Liver (tissue), 8 donors: ENCODE measurements at regions not wholly inside any gene's neighbourhood (a gene's known extent, or its start where the extent isn't known, plus 50 kb on each side); places are given as distances from the start of the nearest gene placed in this dataset.

ENCODE experiments used
- DNase-seq: peaks from one replicate; pipeline ENCODE4 v3.0.0-alpha.2; 2017; ENCODE audit warnings: low spot score
- H3K27ac ChIP-seq, 2 donors: one replicate each; pipeline ENCODE4 v1.7.0; 2013; ENCODE audit warnings: inconsistent platforms in 2 of 2, low read length in 2 of 2, control low read depth in 1 of 2, low read depth in 1 of 2, mild to moderate bottlenecking in 1 of 2
- H3K27me3 ChIP-seq, 4 donors: one replicate each; pipeline versions ENCODE4 v1.6.1 to v1.7.0; 2013; ENCODE audit warnings: low read length in 3 of 4, inconsistent platforms in 1 of 4, mild to moderate bottlenecking in 1 of 4, moderate library complexity in 1 of 4; ENCODE audit not compliant: control insufficient read depth in 4 of 4, insufficient read depth in 4 of 4
- H3K36me3 ChIP-seq, 4 donors: one replicate each; pipeline versions ENCODE4 v1.6.1 to v1.7.0; 2013; ENCODE audit warnings: low read length in 3 of 4, mild to moderate bottlenecking in 3 of 4, low read depth in 1 of 4, moderate library complexity in 1 of 4; ENCODE audit not compliant: control insufficient read depth in 4 of 4, insufficient read depth in 3 of 4
- H3K4me1 ChIP-seq, 4 donors: one replicate each; pipeline versions ENCODE4 v1.6.1 to v1.7.0; 2013; ENCODE audit warnings: low read length in 3 of 4, mild to moderate bottlenecking in 3 of 4, moderate library complexity in 1 of 4; ENCODE audit not compliant: control insufficient read depth in 4 of 4, insufficient read depth in 4 of 4
- H3K4me3 ChIP-seq, 3 donors: one replicate each; pipeline versions ENCODE4 v1.6.1 to v1.7.0; 2013; ENCODE audit warnings: low read length in 3 of 3, control low read depth in 1 of 3, low read depth in 1 of 3, mild to moderate bottlenecking in 1 of 3
- H3K9ac ChIP-seq, 2 donors: one replicate each; pipeline ENCODE4 v1.7.0; 2013; ENCODE audit warnings: low read length in 2 of 2, mild to moderate bottlenecking in 2 of 2, moderate library complexity in 2 of 2, control low read depth in 1 of 2, low read depth in 1 of 2
- H3K9me3 ChIP-seq, 4 donors: one replicate each; pipeline versions ENCODE4 v1.6.1 to v1.7.0; 2013; ENCODE audit warnings: low read length in 3 of 4; ENCODE audit not compliant: control insufficient read depth in 4 of 4
- EGR1 ChIP-seq, 2 donors: IDR thresholded peaks; 2 replicates each; pipeline ENCODE4 v1.6.1; 2016 to 2018; ENCODE audit warnings: antibody characterized with exemption in 2 of 2, low read depth in 2 of 2
- FOXA1 ChIP-seq: IDR thresholded peaks from 2 replicates; pipeline ENCODE4 v1.6.1; 2016; ENCODE audit warnings: antibody characterized with exemption
- FOXA2 ChIP-seq: IDR thresholded peaks from 2 replicates; pipeline ENCODE4 v1.6.1; 2016; ENCODE audit warnings: antibody characterized with exemption
- GABPA ChIP-seq, 2 donors: IDR thresholded peaks in 1 of 2; conservative IDR thresholded peaks in 1 of 2; 2 replicates each; pipeline ENCODE4 v1.6.1; 2016; ENCODE audit warnings: antibody characterized with exemption in 2 of 2, mild to moderate bottlenecking in 1 of 2, moderate library complexity in 1 of 2
- HNF4A ChIP-seq, 2 donors: conservative IDR thresholded peaks; 2 replicates each; pipeline ENCODE4 v1.6.1; 2016; ENCODE audit warnings: antibody characterized with exemption in 2 of 2, mild to moderate bottlenecking in 2 of 2
- HNF4G ChIP-seq: IDR thresholded peaks from 2 replicates; pipeline ENCODE4 v1.6.1; 2016; ENCODE audit warnings: antibody characterized with exemption
- JUND ChIP-seq, 2 donors: IDR thresholded peaks; 2 replicates each; pipeline ENCODE4 v1.6.1; 2016; ENCODE audit warnings: antibody characterized with exemption in 2 of 2
- NR2F2 ChIP-seq: IDR thresholded peaks from 2 replicates; pipeline ENCODE4 v1.6.1; 2016; ENCODE audit warnings: antibody characterized with exemption
- RAD21 ChIP-seq, 2 donors: IDR thresholded peaks; 2 replicates each; pipeline ENCODE4 v1.6.1; 2016; ENCODE audit warnings: antibody characterized with exemption in 2 of 2, mild to moderate bottlenecking in 2 of 2
- REST ChIP-seq: IDR thresholded peaks from 2 replicates; pipeline ENCODE4 v1.6.1; 2016; ENCODE audit warnings: antibody characterized with exemption, mild to moderate bottlenecking
- RXRA ChIP-seq, 2 donors: IDR thresholded peaks; 2 replicates each; pipeline ENCODE4 v1.6.1; 2017 to 2018; ENCODE audit warnings: antibody characterized with exemption in 2 of 2, mild to moderate bottlenecking in 1 of 2
- SP1 ChIP-seq: IDR thresholded peaks from 2 replicates; pipeline ENCODE4 v1.6.1; 2018; ENCODE audit warnings: antibody characterized with exemption, mild to moderate bottlenecking
- YY1 ChIP-seq: IDR thresholded peaks from 2 replicates; pipeline ENCODE4 v1.6.1; 2016; ENCODE audit warnings: antibody characterized with exemption, mild to moderate bottlenecking
- ZBTB33 ChIP-seq: IDR thresholded peaks from 2 replicates; pipeline ENCODE4 v1.6.1; 2016; ENCODE audit warnings: antibody characterized with exemption
- WGBS: extraction: QIAGEN DNeasy Blood & Tissue Kit; methylation state at CpG from one replicate; pipeline ENCODE4 v1.1.7; 2013; 5-methylcytosine and 5-hydroxymethylcytosine counted together
- TF ChIP-seq, protein P1 (sequence below): IDR thresholded peaks from 2 replicates; pipeline ENCODE4 v1.6.1; 2016; ENCODE audit warnings: antibody characterized with exemption
- TF ChIP-seq, protein P2 (sequence below): IDR thresholded peaks from 2 replicates; pipeline ENCODE4 v1.6.1; 2016; ENCODE audit warnings: antibody characterized with exemption
- TF ChIP-seq, protein P3 (sequence below): fragments of 150-350 bp; IDR thresholded peaks from 2 replicates; pipeline ENCODE4 v1.5.1; 2017; ENCODE audit warnings: improper control_type of control experiment, low read depth, low read length; ENCODE audit not compliant: missing input control
- donor health status: healthy.
- donor health status: healthy.
- donor health status: healthy.
- donor health status: healthy.
- donor health status: healthy.

GRCh38 chr12:127482950-127483349, 784.0 kb upstream of the TMEM132C start:
- Histone ChIP-seq H3K27ac (no peak overlapping the region), H3K4me1 (no peaks in the 10 kb centered on the region), H3K36me3 (no peaks in the 10 kb centered on the region), H3K9ac (no peak overlapping the region), H3K4me3 (no peak overlapping the region), H3K9me3 (no peaks in the 10 kb centered on the region), H3K27me3 (no peaks in the 10 kb centered on the region)
- no peak for DNase-seq
- no peak for TF ChIP-seq SP1
- TF ChIP-seq, protein P1, sequence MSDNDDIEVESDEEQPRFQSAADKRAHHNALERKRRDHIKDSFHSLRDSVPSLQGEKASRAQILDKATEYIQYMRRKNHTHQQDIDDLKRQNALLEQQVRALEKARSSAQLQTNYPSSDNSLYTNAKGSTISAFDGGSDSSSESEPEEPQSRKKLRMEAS, result no peak
- TF ChIP-seq NR2F2, result no peak
- TF ChIP-seq, protein P2, sequence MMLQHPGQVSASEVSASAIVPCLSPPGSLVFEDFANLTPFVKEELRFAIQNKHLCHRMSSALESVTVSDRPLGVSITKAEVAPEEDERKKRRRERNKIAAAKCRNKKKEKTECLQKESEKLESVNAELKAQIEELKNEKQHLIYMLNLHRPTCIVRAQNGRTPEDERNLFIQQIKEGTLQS, result no peak
- no peak for TF ChIP-seq ZBTB33
- no peak for TF ChIP-seq GABPA (IDR thresholded peaks at IDR 0.05 in 1 of 2, conservative IDR thresholded peaks at IDR 0.05 in 1 of 2)
- no peak for TF ChIP-seq REST
- TF ChIP-seq, protein P3, sequence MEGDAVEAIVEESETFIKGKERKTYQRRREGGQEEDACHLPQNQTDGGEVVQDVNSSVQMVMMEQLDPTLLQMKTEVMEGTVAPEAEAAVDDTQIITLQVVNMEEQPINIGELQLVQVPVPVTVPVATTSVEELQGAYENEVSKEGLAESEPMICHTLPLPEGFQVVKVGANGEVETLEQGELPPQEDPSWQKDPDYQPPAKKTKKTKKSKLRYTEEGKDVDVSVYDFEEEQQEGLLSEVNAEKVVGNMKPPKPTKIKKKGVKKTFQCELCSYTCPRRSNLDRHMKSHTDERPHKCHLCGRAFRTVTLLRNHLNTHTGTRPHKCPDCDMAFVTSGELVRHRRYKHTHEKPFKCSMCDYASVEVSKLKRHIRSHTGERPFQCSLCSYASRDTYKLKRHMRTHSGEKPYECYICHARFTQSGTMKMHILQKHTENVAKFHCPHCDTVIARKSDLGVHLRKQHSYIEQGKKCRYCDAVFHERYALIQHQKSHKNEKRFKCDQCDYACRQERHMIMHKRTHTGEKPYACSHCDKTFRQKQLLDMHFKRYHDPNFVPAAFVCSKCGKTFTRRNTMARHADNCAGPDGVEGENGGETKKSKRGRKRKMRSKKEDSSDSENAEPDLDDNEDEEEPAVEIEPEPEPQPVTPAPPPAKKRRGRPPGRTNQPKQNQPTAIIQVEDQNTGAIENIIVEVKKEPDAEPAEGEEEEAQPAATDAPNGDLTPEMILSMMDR, result no peak
- no peak for TF ChIP-seq HNF4A (conservative IDR thresholded peaks at IDR 0.05)
- no peak for TF ChIP-seq JUND (IDR thresholded peaks at IDR 0.05)
- no peak for TF ChIP-seq EGR1 (IDR thresholded peaks at IDR 0.05; ENCODE audit: low read depth in 2 of 2)
- TF ChIP-seq RAD21 (IDR thresholded peaks at IDR 0.05), result no peak
- TF ChIP-seq FOXA2, result no peak
- TF ChIP-seq RXRA (IDR thresholded peaks at IDR 0.05), result no peak
- no peak for TF ChIP-seq YY1
- TF ChIP-seq FOXA1, result no peak
- no peak for TF ChIP-seq HNF4G
- 92% methylated on average over 11 of the region's 11 CpGs for WGBS

- H3K27me3 ChIP-seq, result no peaks in the 10 kb centered on the region
- no peak overlapping the region for H3K9ac ChIP-seq
- no peaks in the 10 kb centered on the region for H3K4me1 ChIP-seq
- no peaks in the 10 kb centered on the region for H3K36me3 ChIP-seq
- DNase-seq, result no peak
- H3K27ac ChIP-seq, result no peak overlapping the region
- no peaks in the 10 kb centered on the region for H3K9me3 ChIP-seq
- TF ChIP-seq, protein P3, result no peak
- TF ChIP-seq, protein P2, result no peak
- TF ChIP-seq YY1 (no peak), ZBTB33 (no peak)
- WGBS, result 67% methylated on average over 4 of the region's 4 CpGs
- H3K4me3 ChIP-seq, result no peak overlapping the region
These were observed 781.4 kb upstream of the TMEM132C start for GRCh38 chr12:127485528-127485927.
